ENCODE measurements at regions not wholly inside any gene's neighbourhood (a gene's known extent, or its start where the extent isn't known, plus 50 kb on each side); places are given as distances from the start of the nearest gene placed in this dataset.

DNA sequence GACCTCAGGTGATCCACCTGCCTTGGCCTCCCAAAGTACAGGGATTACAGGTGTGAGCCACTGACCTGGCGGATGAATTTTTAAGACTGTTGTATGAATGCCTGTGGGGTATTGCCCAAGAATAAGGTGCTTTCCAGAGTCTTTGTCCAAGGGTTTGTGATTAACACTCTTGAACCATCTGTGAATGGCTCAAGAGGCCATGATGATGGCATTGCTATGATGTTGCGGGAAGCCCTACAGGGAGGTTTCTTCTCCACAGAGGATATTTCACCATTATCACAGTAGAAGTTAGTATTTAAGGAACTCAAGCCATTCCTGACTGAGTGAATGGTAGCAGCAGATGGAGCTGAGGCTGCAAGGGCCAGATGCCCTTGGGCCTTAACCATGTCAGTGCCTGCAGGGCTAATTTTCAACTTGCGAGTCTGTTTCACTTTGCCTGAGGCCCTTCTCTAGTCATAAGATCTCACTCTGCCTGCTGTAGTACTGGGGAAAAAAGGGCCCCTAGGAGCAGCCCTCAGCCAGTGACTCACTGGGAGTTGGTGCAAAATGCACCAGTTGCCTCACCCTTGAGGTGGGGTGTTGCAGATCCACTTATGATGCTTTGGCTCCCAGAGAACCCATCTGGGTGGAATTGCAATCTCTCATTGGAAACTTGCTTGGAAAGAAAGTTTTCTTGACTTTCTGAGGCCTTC, 108.6 kb upstream of the FLRT2 start:
- no peak overlapping the region for H3K27ac Mint-ChIP-seq (ENCODE audit: unreplicated experiment)
- peaks cover 3% of the 10 kb centered on the region for H3K9me3 Mint-ChIP-seq
- TF ChIP-seq, protein P1, sequence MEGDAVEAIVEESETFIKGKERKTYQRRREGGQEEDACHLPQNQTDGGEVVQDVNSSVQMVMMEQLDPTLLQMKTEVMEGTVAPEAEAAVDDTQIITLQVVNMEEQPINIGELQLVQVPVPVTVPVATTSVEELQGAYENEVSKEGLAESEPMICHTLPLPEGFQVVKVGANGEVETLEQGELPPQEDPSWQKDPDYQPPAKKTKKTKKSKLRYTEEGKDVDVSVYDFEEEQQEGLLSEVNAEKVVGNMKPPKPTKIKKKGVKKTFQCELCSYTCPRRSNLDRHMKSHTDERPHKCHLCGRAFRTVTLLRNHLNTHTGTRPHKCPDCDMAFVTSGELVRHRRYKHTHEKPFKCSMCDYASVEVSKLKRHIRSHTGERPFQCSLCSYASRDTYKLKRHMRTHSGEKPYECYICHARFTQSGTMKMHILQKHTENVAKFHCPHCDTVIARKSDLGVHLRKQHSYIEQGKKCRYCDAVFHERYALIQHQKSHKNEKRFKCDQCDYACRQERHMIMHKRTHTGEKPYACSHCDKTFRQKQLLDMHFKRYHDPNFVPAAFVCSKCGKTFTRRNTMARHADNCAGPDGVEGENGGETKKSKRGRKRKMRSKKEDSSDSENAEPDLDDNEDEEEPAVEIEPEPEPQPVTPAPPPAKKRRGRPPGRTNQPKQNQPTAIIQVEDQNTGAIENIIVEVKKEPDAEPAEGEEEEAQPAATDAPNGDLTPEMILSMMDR (conservative IDR thresholded peaks at IDR 0.05) = no peak

DNA sequence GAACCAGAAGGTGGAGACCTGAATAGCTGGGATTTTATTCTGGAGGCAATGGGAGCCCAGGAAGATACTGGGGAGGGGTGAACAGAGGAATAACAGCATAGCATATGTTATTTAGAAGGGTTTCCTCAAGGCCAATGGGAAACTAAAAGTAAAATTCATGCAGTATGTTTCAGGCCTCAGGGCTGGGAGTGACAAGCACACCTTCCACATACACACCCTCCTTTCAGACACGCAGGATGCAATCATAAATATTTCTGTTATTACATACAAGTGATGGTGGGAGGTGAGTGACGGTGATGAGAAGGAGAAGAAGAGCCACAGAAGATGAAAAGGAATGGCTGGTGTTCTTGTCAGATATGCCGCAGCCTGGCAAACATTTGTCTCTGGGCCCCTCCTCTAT, 106.1 kb upstream of the FLRT2 start:
- Mint-ChIP-seq H3K4me3 (no peak overlapping the region), H3K27ac (ENCODE audit: unreplicated experiment) (no peak overlapping the region), H3K36me3 (ENCODE audit: low read depth) (no peaks in the 10 kb centered on the region), H3K9me3 (peaks cover 3% of the 10 kb centered on the region), H3K27me3 (ENCODE audit: low read depth) (no peaks in the 10 kb centered on the region), H3K4me1 (peaks cover 5% of the 10 kb centered on the region)
- DNase-seq (ENCODE audit: low read depth, low spot score) = no peak
- TF ChIP-seq, protein P1 (conservative IDR thresholded peaks at IDR 0.05) = no peak

More for the DNA sequence above, 108.6 kb upstream of the FLRT2 start:
- no peaks in the 10 kb centered on the region for H3K27me3 Mint-ChIP-seq (ENCODE audit: low read depth)
- H3K36me3 Mint-ChIP-seq (ENCODE audit: low read depth) = no peaks in the 10 kb centered on the region
- DNase-seq (ENCODE audit: low read depth, low spot score) = no peak
- no peak overlapping the region for H3K4me3 Mint-ChIP-seq
- peaks cover 5% of the 10 kb centered on the region for H3K4me1 Mint-ChIP-seq

DNA sequence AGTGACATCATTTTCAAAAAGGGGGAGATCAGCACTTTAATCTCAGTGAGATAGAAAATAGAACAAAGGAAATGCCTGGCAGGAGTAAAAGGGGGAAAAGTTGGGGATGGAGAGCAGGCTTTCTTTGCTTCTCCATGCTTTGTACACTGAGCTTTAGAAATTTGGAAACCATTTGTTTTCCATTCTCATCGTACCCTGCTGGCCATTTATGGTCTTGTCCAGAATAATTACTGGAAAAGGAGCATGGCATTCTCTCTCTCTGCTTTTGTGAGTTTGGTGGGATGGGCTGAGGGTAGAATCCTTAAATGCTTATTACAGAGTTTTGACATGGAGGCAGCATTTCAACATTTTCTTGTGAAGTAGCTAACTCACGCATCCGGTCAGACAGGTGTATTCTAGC, 104.4 kb upstream of the FLRT2 start:
- H3K4me3 Mint-ChIP-seq = no peak overlapping the region
- H3K27me3 Mint-ChIP-seq (ENCODE audit: low read depth) = no peaks in the 10 kb centered on the region
- no peak overlapping the region for H3K27ac Mint-ChIP-seq (ENCODE audit: unreplicated experiment)
- H3K9me3 Mint-ChIP-seq = no peaks in the 10 kb centered on the region
- TF ChIP-seq, protein P1 (conservative IDR thresholded peaks at IDR 0.05) = peak; percentile 48
- no peak for DNase-seq (ENCODE audit: low read depth, low spot score)
- H3K4me1 Mint-ChIP-seq = no peaks in the 10 kb centered on the region
- no peaks in the 10 kb centered on the region for H3K36me3 Mint-ChIP-seq (ENCODE audit: low read depth)

DNA sequence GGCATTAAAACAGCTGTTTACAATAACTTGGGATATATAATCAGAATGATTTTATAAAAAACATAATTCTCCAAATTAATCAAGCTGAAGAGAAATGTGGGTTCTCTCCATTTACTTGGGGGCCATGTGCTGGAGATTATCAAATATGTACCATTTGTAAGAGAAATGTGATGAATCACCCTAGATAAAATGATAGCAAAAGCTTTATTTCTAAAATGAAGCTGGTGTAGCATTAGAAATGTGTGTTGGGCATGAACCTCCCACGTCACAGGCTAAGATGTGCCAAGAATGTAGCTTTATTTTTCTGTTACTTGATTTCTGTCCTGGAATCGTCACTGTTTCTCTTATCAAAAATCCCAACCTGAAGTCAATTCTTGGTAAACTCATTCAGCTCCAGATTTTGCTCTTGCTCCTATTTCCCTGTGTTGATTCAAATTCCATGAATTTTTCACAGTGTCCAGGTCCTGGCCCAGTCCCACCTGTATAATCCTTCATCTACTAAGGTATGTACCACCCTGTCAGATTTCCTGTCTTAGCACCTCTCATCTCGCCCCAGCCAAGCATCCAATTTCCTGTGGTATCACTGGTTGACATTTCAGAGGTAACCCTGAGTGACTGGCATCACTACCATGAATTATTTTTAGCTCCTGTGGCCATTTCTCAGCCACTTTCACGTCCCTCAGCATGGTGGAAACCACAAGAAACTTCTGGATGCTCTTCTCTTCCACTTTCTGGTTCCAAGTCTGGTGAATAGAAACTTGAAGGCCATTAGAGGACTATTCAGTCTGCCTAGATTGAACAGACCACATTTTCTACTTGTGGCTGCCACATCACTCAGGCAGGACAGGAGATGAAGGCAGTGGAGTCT, 103.6 kb upstream of the FLRT2 start:
- Mint-ChIP-seq H3K27me3 (ENCODE audit: low read depth) (no peaks in the 10 kb centered on the region), H3K27ac (ENCODE audit: unreplicated experiment) (no peak overlapping the region)

DNA sequence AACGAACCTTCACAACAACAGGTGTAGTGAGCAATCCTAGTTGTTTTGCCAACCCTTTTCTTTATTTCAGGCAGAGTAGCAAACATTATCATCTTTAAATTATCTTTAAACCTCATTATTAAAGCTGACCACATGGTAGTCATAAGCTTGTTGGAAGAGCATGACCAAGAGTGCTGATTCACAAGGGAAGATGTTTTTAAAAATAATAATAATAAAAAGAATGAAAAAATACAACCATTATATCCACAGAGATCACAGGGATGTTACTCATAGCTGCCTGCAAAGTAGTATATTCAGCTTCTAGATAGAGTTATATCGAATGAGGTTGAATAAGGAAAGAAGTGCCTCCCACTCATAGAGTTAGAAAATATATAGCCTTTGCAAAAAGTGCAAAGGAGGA, 101.0 kb upstream of the FLRT2 start:
- H3K4me3 Mint-ChIP-seq = no peak overlapping the region
- no peaks in the 10 kb centered on the region for H3K27me3 Mint-ChIP-seq (ENCODE audit: low read depth)
- TF ChIP-seq, protein P1 (conservative IDR thresholded peaks at IDR 0.05) = no peak
- no peak overlapping the region for H3K27ac Mint-ChIP-seq (ENCODE audit: unreplicated experiment)
- H3K9me3 Mint-ChIP-seq = peaks cover 1% of the 10 kb centered on the region
- DNase-seq (ENCODE audit: low read depth, low spot score) = no peak
- no peaks in the 10 kb centered on the region for H3K4me1 Mint-ChIP-seq
- H3K36me3 Mint-ChIP-seq (ENCODE audit: low read depth) = no peaks in the 10 kb centered on the region

More for the DNA sequence above, 103.6 kb upstream of the FLRT2 start:
- H3K4me3 Mint-ChIP-seq = no peak overlapping the region
- no peaks in the 10 kb centered on the region for H3K36me3 Mint-ChIP-seq (ENCODE audit: low read depth)
- no peaks in the 10 kb centered on the region for H3K4me1 Mint-ChIP-seq
- TF ChIP-seq, protein P1 (conservative IDR thresholded peaks at IDR 0.05) = no peak
- H3K9me3 Mint-ChIP-seq = no peaks in the 10 kb centered on the region
- DNase-seq (ENCODE audit: low read depth, low spot score) = no peak
